ENCODE measurements at regions not wholly inside any gene's neighbourhood (a gene's known extent, or its start where the extent isn't known, plus 50 kb on each side); places are given as distances from the start of the nearest gene placed in this dataset.

DNA sequence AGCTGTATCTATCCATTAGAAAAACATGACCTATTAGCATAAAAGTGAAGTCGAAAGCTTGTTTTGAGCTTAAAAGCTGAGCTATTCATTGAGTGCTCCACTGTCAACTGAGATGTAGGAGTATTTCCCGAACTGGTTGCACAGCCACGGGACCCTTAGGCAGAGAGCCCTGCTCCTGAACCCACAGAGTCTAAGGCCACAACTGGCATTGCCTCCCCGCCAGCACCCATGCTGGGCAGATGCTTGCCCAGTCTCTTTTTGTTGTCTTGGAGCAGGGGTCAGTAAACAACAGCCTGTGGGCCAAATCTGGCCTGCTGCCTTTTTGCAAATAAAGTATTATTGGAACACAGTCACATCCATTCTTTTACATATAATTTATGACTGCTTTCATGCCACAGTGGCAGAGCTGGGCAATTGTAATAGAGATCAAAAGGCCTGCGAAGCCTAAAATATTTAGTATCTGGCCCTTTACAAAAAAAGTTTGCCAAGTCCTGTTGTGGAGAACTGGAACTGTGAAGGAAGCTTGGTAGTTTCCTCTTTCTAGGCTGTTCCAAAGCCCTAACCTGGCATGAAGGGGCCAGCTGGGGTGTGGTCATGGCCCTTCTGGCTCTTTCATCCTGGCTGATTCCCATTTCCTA is 58.4 kb upstream of the WAPL start:
- Histone ChIP-seq H3K36me3 (no peaks in the 10 kb centered on the region), H3K4me3 (no peak overlapping the region), H3K27me3 (no peaks in the 10 kb centered on the region), H3K4me1 (peaks cover 0 to 7% (median under 1%) of the 10 kb centered on the region in 4 donors), H3K27ac (no peak overlapping the region), H3K9me3 (no peaks in the 10 kb centered on the region)
- 91 to 95% (median 92%) methylated on average over 5 of the region's 5 CpGs for WGBS, 5 donors
- TF ChIP-seq POLR2A (IDR thresholded peaks at IDR 0.05) (no peak), POLR2AphosphoS5 (IDR thresholded peaks at IDR 0.05) (no peak)
- intact Hi-C loops (cut with DNase I; ENCODE audit: low total_unique reads) = no loop called here
- no peak for DNase-seq

DNA sequence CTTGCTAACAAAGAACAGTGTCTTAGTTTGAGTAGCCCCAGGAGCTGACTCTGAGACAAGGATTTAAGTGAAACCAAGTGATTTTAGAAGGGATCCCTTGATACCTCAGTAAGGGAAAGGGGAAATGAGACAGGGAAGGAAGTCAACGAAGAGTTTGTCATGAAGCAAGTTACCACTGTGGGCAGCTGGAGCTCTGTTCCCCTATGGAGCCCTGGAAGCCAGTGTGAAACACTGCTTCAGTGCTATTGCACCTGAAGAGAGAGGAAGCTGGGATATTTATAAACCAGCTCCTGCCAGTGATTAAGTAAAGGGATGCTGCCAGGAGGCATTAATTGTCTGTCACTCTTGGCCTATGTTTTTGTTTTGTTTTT is 58.9 kb upstream of the WAPL start:
- Histone ChIP-seq H3K36me3 (no peaks in the 10 kb centered on the region), H3K27ac (no peak overlapping the region), H3K27me3 (no peaks in the 10 kb centered on the region), H3K4me1 (peaks cover 0 to 12% (median 3%) of the 10 kb centered on the region in 4 donors), H3K4me3 (no peak overlapping the region), H3K9me3 (no peaks in the 10 kb centered on the region)
- no peak for DNase-seq
- TF ChIP-seq POLR2AphosphoS5 (IDR thresholded peaks at IDR 0.05) (no peak), POLR2A (IDR thresholded peaks at IDR 0.05) (no peak), EP300 (IDR thresholded peaks at IDR 0.05) (no peak)
- TF ChIP-seq, protein P1, sequence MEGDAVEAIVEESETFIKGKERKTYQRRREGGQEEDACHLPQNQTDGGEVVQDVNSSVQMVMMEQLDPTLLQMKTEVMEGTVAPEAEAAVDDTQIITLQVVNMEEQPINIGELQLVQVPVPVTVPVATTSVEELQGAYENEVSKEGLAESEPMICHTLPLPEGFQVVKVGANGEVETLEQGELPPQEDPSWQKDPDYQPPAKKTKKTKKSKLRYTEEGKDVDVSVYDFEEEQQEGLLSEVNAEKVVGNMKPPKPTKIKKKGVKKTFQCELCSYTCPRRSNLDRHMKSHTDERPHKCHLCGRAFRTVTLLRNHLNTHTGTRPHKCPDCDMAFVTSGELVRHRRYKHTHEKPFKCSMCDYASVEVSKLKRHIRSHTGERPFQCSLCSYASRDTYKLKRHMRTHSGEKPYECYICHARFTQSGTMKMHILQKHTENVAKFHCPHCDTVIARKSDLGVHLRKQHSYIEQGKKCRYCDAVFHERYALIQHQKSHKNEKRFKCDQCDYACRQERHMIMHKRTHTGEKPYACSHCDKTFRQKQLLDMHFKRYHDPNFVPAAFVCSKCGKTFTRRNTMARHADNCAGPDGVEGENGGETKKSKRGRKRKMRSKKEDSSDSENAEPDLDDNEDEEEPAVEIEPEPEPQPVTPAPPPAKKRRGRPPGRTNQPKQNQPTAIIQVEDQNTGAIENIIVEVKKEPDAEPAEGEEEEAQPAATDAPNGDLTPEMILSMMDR (IDR thresholded peaks at IDR 0.05) = no peak
- WGBS, 5 donors = 36 to 77% (median 65%) methylated on average over 1 of the region's 1 CpG
- intact Hi-C loops (cut with DNase I; ENCODE audit: low total_unique reads) = no loop called here

DNA sequence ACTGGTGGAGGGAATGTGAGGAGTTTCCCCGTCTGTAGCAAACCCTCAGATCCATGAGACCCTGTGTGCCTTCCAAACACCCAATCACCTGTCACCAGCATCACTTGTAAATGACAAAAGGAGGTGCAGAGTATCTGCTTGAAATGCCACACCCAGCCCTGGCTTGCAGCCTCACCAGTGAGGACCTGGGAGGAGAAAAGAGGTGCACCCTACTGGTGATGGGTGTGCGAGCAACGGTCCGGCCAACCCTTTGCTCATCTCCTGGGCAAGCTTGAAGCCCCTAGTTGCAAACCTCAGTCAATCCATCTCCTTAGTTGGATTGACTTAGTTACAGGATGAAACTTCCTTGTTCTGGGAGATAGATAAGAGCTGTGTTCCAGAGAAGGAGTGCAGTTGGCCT is 62.4 kb upstream of the WAPL start:
- WGBS, 5 donors = 60 to 74% (median 70%) methylated on average over 4 of the region's 4 CpGs
- intact Hi-C loops (cut with DNase I; ENCODE audit: low total_unique reads) = no loop called here
- Histone ChIP-seq H3K9me3 (no peaks in the 10 kb centered on the region), H3K27me3 (no peaks in the 10 kb centered on the region), H3K36me3 (no peaks in the 10 kb centered on the region), H3K27ac (no peak overlapping the region), H3K4me1 (peaks cover 0 to 8% (median 4%) of the 10 kb centered on the region in 4 donors), H3K4me3 (no peak overlapping the region)
- TF ChIP-seq EP300 (IDR thresholded peaks at IDR 0.05) (no peak), POLR2AphosphoS5 (IDR thresholded peaks at IDR 0.05) (no peak), POLR2A (IDR thresholded peaks at IDR 0.05) (no peak)
- TF ChIP-seq, protein P1 (IDR thresholded peaks at IDR 0.05) = no peak
- no peak for DNase-seq

DNA sequence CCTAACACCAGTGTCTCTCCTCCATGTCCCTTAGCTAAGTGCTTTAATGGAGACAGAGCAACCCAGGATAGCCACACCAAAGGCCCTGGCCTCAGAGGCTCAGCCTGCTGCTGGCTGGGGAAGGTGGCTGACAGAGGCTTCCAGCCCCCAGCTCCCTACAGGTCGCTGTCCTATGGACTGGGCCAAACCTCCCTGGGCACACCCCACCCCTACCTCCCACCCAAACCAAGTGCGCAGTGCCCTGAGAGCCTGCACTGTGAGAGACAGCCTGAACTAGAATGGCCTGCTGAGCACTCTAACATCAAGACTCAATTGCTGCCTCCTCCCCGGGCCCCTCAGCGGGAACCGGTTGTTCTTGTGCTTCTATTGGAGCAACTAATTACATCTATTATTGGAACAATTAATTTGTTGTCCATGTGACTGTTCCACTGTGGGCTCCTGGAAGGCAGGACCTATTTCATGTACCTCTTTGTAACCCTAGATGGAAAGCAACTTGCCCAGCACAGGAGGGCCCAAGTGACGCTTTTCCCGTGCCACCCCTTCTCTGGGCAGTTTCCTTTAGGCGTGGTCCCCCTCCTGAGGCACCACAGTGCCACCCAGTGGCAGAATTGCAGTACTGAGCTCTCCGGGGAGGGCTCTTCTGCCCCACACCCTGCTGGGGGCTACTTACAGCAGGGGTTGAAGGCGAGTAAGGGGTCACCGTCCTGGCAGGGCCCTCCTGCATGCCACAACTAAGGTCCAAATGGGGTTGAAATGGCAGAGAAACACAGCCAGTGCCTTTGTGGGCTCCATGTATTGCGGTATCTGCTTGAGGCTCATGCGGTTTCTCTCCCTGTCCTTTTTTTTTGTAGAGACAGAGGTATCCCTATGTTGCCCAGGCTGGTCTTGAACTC is 63.7 kb upstream of the WAPL start:
- no peak overlapping the region for H3K4me3 ChIP-seq
- 32 to 40% (median 36%) methylated on average over 12 to 13 of the region's 13 CpGs for WGBS, 5 donors
- H3K36me3 ChIP-seq = no peaks in the 10 kb centered on the region
- no peaks in the 10 kb centered on the region for H3K9me3 ChIP-seq
- H3K27ac ChIP-seq = no peak overlapping the region
- peak; percentile 74 to 90 for DNase-seq
- H3K27me3 ChIP-seq = no peaks in the 10 kb centered on the region
- intact Hi-C loops (cut with DNase I; ENCODE audit: low total_unique reads) = loop anchor here (5.0 kb wide), 1 partner anchor 188 kb away; no protein-coding TSS in a partner anchor
- TF ChIP-seq POLR2A (IDR thresholded peaks at IDR 0.05) (no peak), POLR2AphosphoS5 (IDR thresholded peaks at IDR 0.05) (peak in 1 of 3 donors; percentile 30), EP300 (IDR thresholded peaks at IDR 0.05) (no peak)
- TF ChIP-seq, protein P1 (IDR thresholded peaks at IDR 0.05) = peak in 5 of 7 experiments; percentile 89 to 97 (median 95)
- peaks cover 0 to 8% (median 4%) of the 10 kb centered on the region in 4 donors for H3K4me1 ChIP-seq
